SK-N-SH (cell line): ENCODE measurements at regions not wholly inside any gene's neighbourhood (a gene's known extent, or its start where the extent isn't known, plus 50 kb on each side); places are given as distances from the start of the nearest gene placed in this dataset.

ENCODE experiments used
- CTCF ChIA-PET: fragments of 300-600, 350-600 bp; formaldehyde crosslinking; extraction: SDS; loops from one replicate; lab custom pipeline; 2021; lab: Yijun Ruan, JAX
- POLR2A ChIA-PET: fragments of 350-600 bp; sonication (Branson Sonifier 250); formaldehyde crosslinking; extraction: SDS; loops from one replicate; lab custom pipeline; 2020; ENCODE audit warnings: antibody characterized with exemption, inconsistent platforms; lab: Yijun Ruan, JAX
- DNase-seq: peaks from one replicate; pipeline ENCODE4 v3.0.0; 2012
- H2AFZ ChIP-seq: fragments of 200-600 bp; sonication (generic); 2 replicates; pipeline ENCODE4 v1.8.1; 2016; ENCODE audit warnings: antibody characterized with exemption, mild to moderate bottlenecking, low read depth
- H3F3A ChIP-seq: fragments of 200-600 bp; sonication (generic); replicated peaks from 2 replicates; pipeline ENCODE3; 2016; ENCODE audit warnings: antibody characterized with exemption, mild to moderate bottlenecking; ENCODE audit not compliant: insufficient read depth
- H3K27ac ChIP-seq, 2 experiments: fragments of 200-500 bp in 1 of 2; fragments of 200-600 bp in 1 of 2; sonication (Bioruptor generic) in 1 of 2; sonication (generic), shearing (Covaris generic) in 1 of 2; 2 replicates each; pipeline versions ENCODE4 v1.5.1 to v1.6.1; 2014 to 2016; ENCODE audit warnings: low read depth in 2 of 2, inconsistent platforms in 1 of 2, low read length in 1 of 2, mild to moderate bottlenecking in 1 of 2, mixed read lengths in 1 of 2
- H3K27me3 ChIP-seq: fragments of 200-600 bp; sonication (generic), shearing (Covaris generic); 2 replicates; pipeline ENCODE4 v1.6.1; 2016; ENCODE audit warnings: mixed run types; ENCODE audit not compliant: insufficient read depth
- H3K36me3 ChIP-seq, 2 experiments: fragments of 200-500 bp in 1 of 2; fragments of 200-600 bp in 1 of 2; sonication (Bioruptor generic) in 1 of 2; sonication (generic) in 1 of 2; replicated peaks in 1 of 2; 2 replicates each; pipeline versions ENCODE3 to v1.5.1; 2014 to 2016; ENCODE audit warnings: low read length in 1 of 2, mild to moderate bottlenecking in 1 of 2; ENCODE audit not compliant: insufficient read depth in 2 of 2, control insufficient read depth in 1 of 2
- H3K4me1 ChIP-seq, 2 experiments: fragments of 200-500 bp in 1 of 2; fragments of 200-600 bp in 1 of 2; sonication (Bioruptor generic) in 1 of 2; sonication (generic), shearing (Covaris generic) in 1 of 2; 2 replicates each; pipeline versions ENCODE4 v1.5.1 to v1.6.1; 2014 to 2016; ENCODE audit warnings: low read depth in 1 of 2, low read length in 1 of 2, mixed run types in 1 of 2; ENCODE audit not compliant: insufficient read depth in 2 of 2, control insufficient read depth in 1 of 2
- H3K4me2 ChIP-seq: fragments of 200-600 bp; sonication (generic), shearing (Covaris generic); 2 replicates; pipeline ENCODE4 v1.6.1; 2017; ENCODE audit warnings: mixed run types
- H3K4me3 ChIP-seq, 2 experiments: fragments of 200-500 bp in 1 of 2; fragments of 200-600 bp in 1 of 2; sonication (Bioruptor generic) in 1 of 2; sonication (generic), shearing (Covaris generic) in 1 of 2; 2 replicates each; pipeline versions ENCODE4 v1.5.1 to v1.8.1; 2014 to 2016; ENCODE audit warnings: low read depth in 2 of 2, inconsistent platforms in 1 of 2, low read length in 1 of 2, mild to moderate bottlenecking in 1 of 2, mixed read lengths in 1 of 2, moderate library complexity in 1 of 2
- H3K79me2 ChIP-seq: fragments of 200-600 bp; sonication (generic); 2 replicates; pipeline ENCODE4 v1.8.1; 2017; ENCODE audit warnings: mild to moderate bottlenecking; ENCODE audit not compliant: insufficient read depth
- H3K9ac ChIP-seq: fragments of 200-600 bp; sonication (generic); 2 replicates; pipeline ENCODE4 v1.6.1; 2017; ENCODE audit warnings: mixed run types
- H3K9me2 ChIP-seq: fragments of 200-600 bp; sonication (generic); 2 replicates; pipeline ENCODE4 v1.6.1; 2017; ENCODE audit warnings: mixed run types
- H3K9me3 ChIP-seq: fragments of 200-600 bp; sonication (generic); 2 replicates; pipeline ENCODE4 v1.6.1; 2017; ENCODE audit warnings: mixed run types, mild to moderate bottlenecking, moderate library complexity
- H4K20me1 ChIP-seq: fragments of 200-600 bp; sonication (generic); 2 replicates; pipeline ENCODE4 v1.6.1; 2017; ENCODE audit warnings: mild to moderate bottlenecking, mixed run types; ENCODE audit not compliant: insufficient read depth
- EP300 ChIP-seq, 2 experiments: IDR thresholded peaks; 2 replicates each; pipeline versions ENCODE4 v1.4.0 to v1.6.1; 2012; ENCODE audit warnings: borderline replicate concordance in 1 of 2, low read depth in 1 of 2, low read length in 1 of 2
- EZH2phosphoT487 ChIP-seq: fragments of 200-600 bp; sonication (generic); IDR thresholded peaks from 2 replicates; pipeline ENCODE4 v1.6.1; 2017; ENCODE audit warnings: low read depth, mixed run types, mild to moderate bottlenecking, antibody characterized with exemption, moderate library complexity, borderline replicate concordance
- FOSL2 ChIP-seq: IDR thresholded peaks from 2 replicates; pipeline ENCODE4 v1.4.0; 2012; ENCODE audit warnings: low read depth, mild to moderate bottlenecking, moderate library complexity, borderline replicate concordance
- FOXJ3 ChIP-seq: sonication (generic); formaldehyde crosslinking; IDR thresholded peaks from 2 replicates; pipeline ENCODE4 v1.5.1; 2020; ENCODE audit warnings: mild to moderate bottlenecking, missing genetic modification reagents
- FOXM1 ChIP-seq: IDR thresholded peaks from 2 replicates; pipeline ENCODE4 v1.4.0; 2012; ENCODE audit warnings: low read depth, mild to moderate bottlenecking
- GATA2 ChIP-seq: sonication (generic); formaldehyde crosslinking; IDR thresholded peaks from 2 replicates; pipeline ENCODE4 v1.5.0; 2020; ENCODE audit warnings: mild to moderate bottlenecking, missing genetic modification reagents
- JUND ChIP-seq: IDR thresholded peaks from 2 replicates; pipeline ENCODE4 v1.4.0; 2012
- NFIC ChIP-seq: IDR thresholded peaks from 2 replicates; pipeline ENCODE4 v1.4.0; 2012; ENCODE audit warnings: borderline replicate concordance
- PBX3 ChIP-seq: IDR thresholded peaks from 2 replicates; pipeline ENCODE4; 2012
- POLR2AphosphoS5 ChIP-seq: IDR thresholded peaks from 2 replicates; pipeline ENCODE4 v1.6.1; 2012; ENCODE audit warnings: low read depth, low read length
- RAD21 ChIP-seq: IDR thresholded peaks from 2 replicates; pipeline ENCODE4 v1.6.1; 2012; ENCODE audit warnings: mild to moderate bottlenecking, low read length
- RCOR1 ChIP-seq: fragments of 150-350 bp; IDR thresholded peaks from 2 replicates; pipeline ENCODE4 v1.6.1; 2017; ENCODE audit warnings: antibody characterized with exemption, low read length
- REST ChIP-seq: IDR thresholded peaks from 2 replicates; pipeline ENCODE4 v1.6.1; 2012; ENCODE audit warnings: mild to moderate bottlenecking, low read depth, low read length, moderate library complexity
- RFX5 ChIP-seq: IDR thresholded peaks from 2 replicates; pipeline ENCODE4 v1.6.1; 2012; ENCODE audit warnings: mild to moderate bottlenecking, improper control_type of control experiment, low read length
- RXRA ChIP-seq: IDR thresholded peaks from 2 replicates; pipeline ENCODE4 v1.4.0; 2012; ENCODE audit warnings: low read depth, mild to moderate bottlenecking, borderline replicate concordance
- SIN3A ChIP-seq: IDR thresholded peaks from 2 replicates; pipeline ENCODE4 v1.6.1; 2012; ENCODE audit warnings: low read depth, mild to moderate bottlenecking, low read length, moderate library complexity, borderline replicate concordance
- SMC3 ChIP-seq: IDR thresholded peaks from 2 replicates; pipeline ENCODE4 v1.6.1; 2012; ENCODE audit warnings: low read depth, low read length, improper control_type of control experiment
- TEAD4 ChIP-seq: IDR thresholded peaks from 2 replicates; pipeline ENCODE4 v1.4.0; 2012; ENCODE audit warnings: mild to moderate bottlenecking, borderline replicate concordance; ENCODE audit not compliant: insufficient read depth
- USF2 ChIP-seq: fragments of 150-350 bp; IDR thresholded peaks from 2 replicates; pipeline ENCODE4 v1.6.1; 2017; ENCODE audit warnings: antibody characterized with exemption, low read length, low read depth, borderline replicate concordance
- YY1 ChIP-seq: IDR thresholded peaks from 2 replicates; pipeline ENCODE4 v1.4.0; 2012; ENCODE audit warnings: low read depth, mild to moderate bottlenecking
- ZBTB33 ChIP-seq: IDR thresholded peaks from 2 replicates; pipeline ENCODE4 v1.4.0; 2012; ENCODE audit warnings: low read depth, borderline replicate concordance
- WGBS: methylation state at CpG from one replicate; pipeline ENCODE4 v1.1.6; 2017; ENCODE audit warnings: low lambda C conversion rate; 5-methylcytosine and 5-hydroxymethylcytosine counted together

- Histone ChIP-seq H3K9me3 (no peaks in the 10 kb centered on the region), H3K4me3 (no peak overlapping the region), H3K9ac (no peak overlapping the region), H2AFZ (no peak overlapping the region), H3K4me2 (no peak overlapping the region), H4K20me1 (no peaks in the 10 kb centered on the region), H3K36me3 (no peaks in the 10 kb centered on the region), H3K79me2 (no peaks in the 10 kb centered on the region), H3K27ac (no peak overlapping the region), H3K9me2 (no peaks in the 10 kb centered on the region), H3K4me1 (no peaks in the 10 kb centered on the region; a peak in 1 of 4 replicates), H3F3A (no peaks in the 10 kb centered on the region), H3K27me3 (no peaks in the 10 kb centered on the region; the same call in 1 of the 2 replicates)
- no peak for TF ChIP-seq EP300 (IDR thresholded peaks at IDR 0.05; ENCODE audit: borderline replicate concordance in 1 of 2, low read depth in 1 of 2, low read length in 1 of 2)
- TF ChIP-seq EZH2phosphoT487: no peak; the same call in 1 of the 2 replicates
- TF ChIP-seq FOXM1: no peak
- TF ChIP-seq RCOR1: no peak
- TF ChIP-seq JUND: no peak
- TF ChIP-seq RAD21: no peak
- no peak for TF ChIP-seq USF2
- no peak for TF ChIP-seq PBX3
- TF ChIP-seq ZBTB33: no peak
- TF ChIP-seq POLR2AphosphoS5: no peak
- no peak for TF ChIP-seq RFX5
- POLR2A ChIA-PET: no interaction called here
- DNase-seq: no peak
- CTCF ChIA-PET: no interaction called here
Measured at GRCh38 chr7:18222636-18223035, 195.0 kb upstream of the PRPS1L1 start.

- Histone ChIP-seq H4K20me1 (no peaks in the 10 kb centered on the region), H3K36me3 (no peaks in the 10 kb centered on the region), H3K9me2 (no peaks in the 10 kb centered on the region), H3K27me3 (no peaks in the 10 kb centered on the region; the same call in 1 of the 2 replicates), H3K4me3 (no peak overlapping the region), H2AFZ (no peak overlapping the region), H3K4me1 (no peaks in the 10 kb centered on the region; a peak in 1 of 4 replicates), H3K27ac (no peak overlapping the region), H3K79me2 (no peaks in the 10 kb centered on the region), H3K9me3 (no peaks in the 10 kb centered on the region), H3K9ac (no peak overlapping the region), H3F3A (no peaks in the 10 kb centered on the region), H3K4me2 (no peak overlapping the region)
- ChIA-PET CTCF (interaction anchor here (2.8 kb wide), 1 partner anchor 9 kb away, joined by 14 read pairs; no protein-coding TSS in a partner anchor), POLR2A (no interaction called here)
- WGBS: 79% methylated on average over 1 of the region's 1 CpG
- TF ChIP-seq GATA2: no peak
- TF ChIP-seq NFIC: no peak
- no peak for TF ChIP-seq RXRA
- no peak for TF ChIP-seq PBX3
- no peak for TF ChIP-seq SIN3A
- no peak for TF ChIP-seq POLR2AphosphoS5
- TF ChIP-seq YY1: no peak
- TF ChIP-seq FOSL2: no peak
- no peak for TF ChIP-seq SMC3
- no peak for TF ChIP-seq FOXJ3
- no peak for TF ChIP-seq REST
- TF ChIP-seq TEAD4: no peak
- no peak for TF ChIP-seq EP300 (IDR thresholded peaks at IDR 0.05; ENCODE audit: borderline replicate concordance in 1 of 2, low read depth in 1 of 2, low read length in 1 of 2)
- no peak for DNase-seq
Measured at GRCh38 chr7:18224138-18224537, 196.5 kb upstream of the PRPS1L1 start.
